SK-N-SH (cell line): ENCODE measurements at regions not wholly inside any gene's neighbourhood (a gene's known extent, or its start where the extent isn't known, plus 50 kb on each side); places are given as distances from the start of the nearest gene placed in this dataset.

Experiments
- CTCF ChIA-PET: fragments of 300-600, 350-600 bp; formaldehyde crosslinking; extraction: SDS; loops from one replicate; lab custom pipeline; 2021; lab: Yijun Ruan, JAX
- POLR2A ChIA-PET: fragments of 350-600 bp; sonication (Branson Sonifier 250); formaldehyde crosslinking; extraction: SDS; loops from one replicate; lab custom pipeline; 2020; ENCODE audit warnings: antibody characterized with exemption, inconsistent platforms; lab: Yijun Ruan, JAX
- DNase-seq: peaks from one replicate; pipeline ENCODE4 v3.0.0; 2012
- H2AFZ ChIP-seq: fragments of 200-600 bp; sonication (generic); 2 replicates; pipeline ENCODE4 v1.8.1; 2016; ENCODE audit warnings: antibody characterized with exemption, mild to moderate bottlenecking, low read depth
- H3F3A ChIP-seq: fragments of 200-600 bp; sonication (generic); replicated peaks from 2 replicates; pipeline ENCODE3; 2016; ENCODE audit warnings: antibody characterized with exemption, mild to moderate bottlenecking; ENCODE audit not compliant: insufficient read depth
- H3K27ac ChIP-seq, 2 experiments: fragments of 200-500 bp in 1 of 2; fragments of 200-600 bp in 1 of 2; sonication (Bioruptor generic) in 1 of 2; sonication (generic), shearing (Covaris generic) in 1 of 2; 2 replicates each; pipeline versions ENCODE4 v1.5.1 to v1.6.1; 2014 to 2016; ENCODE audit warnings: low read depth in 2 of 2, inconsistent platforms in 1 of 2, low read length in 1 of 2, mild to moderate bottlenecking in 1 of 2, mixed read lengths in 1 of 2
- H3K27me3 ChIP-seq: fragments of 200-600 bp; sonication (generic), shearing (Covaris generic); 2 replicates; pipeline ENCODE4 v1.6.1; 2016; ENCODE audit warnings: mixed run types; ENCODE audit not compliant: insufficient read depth
- H3K36me3 ChIP-seq, 2 experiments: fragments of 200-500 bp in 1 of 2; fragments of 200-600 bp in 1 of 2; sonication (Bioruptor generic) in 1 of 2; sonication (generic) in 1 of 2; replicated peaks in 1 of 2; 2 replicates each; pipeline versions ENCODE3 to v1.5.1; 2014 to 2016; ENCODE audit warnings: low read length in 1 of 2, mild to moderate bottlenecking in 1 of 2; ENCODE audit not compliant: insufficient read depth in 2 of 2, control insufficient read depth in 1 of 2
- H3K4me1 ChIP-seq, 2 experiments: fragments of 200-500 bp in 1 of 2; fragments of 200-600 bp in 1 of 2; sonication (Bioruptor generic) in 1 of 2; sonication (generic), shearing (Covaris generic) in 1 of 2; 2 replicates each; pipeline versions ENCODE4 v1.5.1 to v1.6.1; 2014 to 2016; ENCODE audit warnings: low read depth in 1 of 2, low read length in 1 of 2, mixed run types in 1 of 2; ENCODE audit not compliant: insufficient read depth in 2 of 2, control insufficient read depth in 1 of 2
- H3K4me2 ChIP-seq: fragments of 200-600 bp; sonication (generic), shearing (Covaris generic); 2 replicates; pipeline ENCODE4 v1.6.1; 2017; ENCODE audit warnings: mixed run types
- H3K4me3 ChIP-seq, 2 experiments: fragments of 200-500 bp in 1 of 2; fragments of 200-600 bp in 1 of 2; sonication (Bioruptor generic) in 1 of 2; sonication (generic), shearing (Covaris generic) in 1 of 2; 2 replicates each; pipeline versions ENCODE4 v1.5.1 to v1.8.1; 2014 to 2016; ENCODE audit warnings: low read depth in 2 of 2, inconsistent platforms in 1 of 2, low read length in 1 of 2, mild to moderate bottlenecking in 1 of 2, mixed read lengths in 1 of 2, moderate library complexity in 1 of 2
- H3K79me2 ChIP-seq: fragments of 200-600 bp; sonication (generic); 2 replicates; pipeline ENCODE4 v1.8.1; 2017; ENCODE audit warnings: mild to moderate bottlenecking; ENCODE audit not compliant: insufficient read depth
- H3K9ac ChIP-seq: fragments of 200-600 bp; sonication (generic); 2 replicates; pipeline ENCODE4 v1.6.1; 2017; ENCODE audit warnings: mixed run types
- H3K9me2 ChIP-seq: fragments of 200-600 bp; sonication (generic); 2 replicates; pipeline ENCODE4 v1.6.1; 2017; ENCODE audit warnings: mixed run types
- H3K9me3 ChIP-seq: fragments of 200-600 bp; sonication (generic); 2 replicates; pipeline ENCODE4 v1.6.1; 2017; ENCODE audit warnings: mixed run types, mild to moderate bottlenecking, moderate library complexity
- H4K20me1 ChIP-seq: fragments of 200-600 bp; sonication (generic); 2 replicates; pipeline ENCODE4 v1.6.1; 2017; ENCODE audit warnings: mild to moderate bottlenecking, mixed run types; ENCODE audit not compliant: insufficient read depth
- CHD2 ChIP-seq: fragments of 150-350 bp; IDR thresholded peaks from 2 replicates; pipeline ENCODE4 v1.6.1; 2018; ENCODE audit warnings: low read length; ENCODE audit not compliant: partially characterized antibody
- CTCF ChIP-seq: fragments of 200-600 bp; sonication (generic); IDR thresholded peaks from 2 replicates; pipeline ENCODE4 v1.6.1; 2017; ENCODE audit warnings: antibody characterized with exemption, mild to moderate bottlenecking, moderate library complexity
- ELF1 ChIP-seq: IDR thresholded peaks from 2 replicates; pipeline ENCODE4 v1.4.0; 2012
- EZH2phosphoT487 ChIP-seq: fragments of 200-600 bp; sonication (generic); IDR thresholded peaks from 2 replicates; pipeline ENCODE4 v1.6.1; 2017; ENCODE audit warnings: low read depth, mixed run types, mild to moderate bottlenecking, antibody characterized with exemption, moderate library complexity, borderline replicate concordance
- FOXM1 ChIP-seq: IDR thresholded peaks from 2 replicates; pipeline ENCODE4 v1.4.0; 2012; ENCODE audit warnings: low read depth, mild to moderate bottlenecking
- JUND ChIP-seq: IDR thresholded peaks from 2 replicates; pipeline ENCODE4 v1.4.0; 2012
- MEF2A ChIP-seq: IDR thresholded peaks from 2 replicates; pipeline ENCODE4 v1.4.0; 2012; ENCODE audit warnings: low read depth, borderline replicate concordance
- MXI1 ChIP-seq: IDR thresholded peaks from 2 replicates; pipeline ENCODE4 v1.6.1; 2012; ENCODE audit warnings: mild to moderate bottlenecking, low read depth, low read length, improper control_type of control experiment
- POLR2AphosphoS5 ChIP-seq: IDR thresholded peaks from 2 replicates; pipeline ENCODE4 v1.6.1; 2012; ENCODE audit warnings: low read depth, low read length
- RAD21 ChIP-seq: IDR thresholded peaks from 2 replicates; pipeline ENCODE4 v1.6.1; 2012; ENCODE audit warnings: mild to moderate bottlenecking, low read length
- TAF1 ChIP-seq: IDR thresholded peaks from 2 replicates; pipeline ENCODE4 v1.6.1; 2012; ENCODE audit warnings: low read depth, mild to moderate bottlenecking, low read length, moderate library complexity, borderline replicate concordance
- USF1 ChIP-seq: IDR thresholded peaks from 2 replicates; pipeline ENCODE4 v1.4.0; 2012; ENCODE audit warnings: low read depth, borderline replicate concordance
- USF2 ChIP-seq: fragments of 150-350 bp; IDR thresholded peaks from 2 replicates; pipeline ENCODE4 v1.6.1; 2017; ENCODE audit warnings: antibody characterized with exemption, low read length, low read depth, borderline replicate concordance
- YY1 ChIP-seq: IDR thresholded peaks from 2 replicates; pipeline ENCODE4 v1.4.0; 2012; ENCODE audit warnings: low read depth, mild to moderate bottlenecking
- ZBTB33 ChIP-seq: IDR thresholded peaks from 2 replicates; pipeline ENCODE4 v1.4.0; 2012; ENCODE audit warnings: low read depth, borderline replicate concordance
- WGBS: methylation state at CpG from one replicate; pipeline ENCODE4 v1.1.6; 2017; ENCODE audit warnings: low lambda C conversion rate; 5-methylcytosine and 5-hydroxymethylcytosine counted together

GRCh38 chr6:137283940-137284810 lies 65.0 kb upstream of the IFNGR1 start:
- Histone ChIP-seq H3K4me2 (no peak overlapping the region), H3F3A (no peaks in the 10 kb centered on the region), H3K79me2 (no peaks in the 10 kb centered on the region), H3K4me3 (no peak overlapping the region), H3K36me3 (no peaks in the 10 kb centered on the region), H3K4me1 (no peaks in the 10 kb centered on the region), H3K27me3 (no peaks in the 10 kb centered on the region), H4K20me1 (no peaks in the 10 kb centered on the region), H2AFZ (no peak overlapping the region), H3K9me2 (no peaks in the 10 kb centered on the region), H3K9ac (no peak overlapping the region), H3K27ac (no peak overlapping the region), H3K9me3 (no peaks in the 10 kb centered on the region)
- WGBS, result 19% methylated on average over 9 of the region's 9 CpGs
- TF ChIP-seq RAD21 (no peak), CHD2 (no peak), USF2 (no peak), MXI1 (no peak)
- no peak for DNase-seq
- ChIA-PET POLR2A (no interaction called here), CTCF (interaction anchor here (0.8 to 1.8 kb wide), 3 partner anchors 12 to 190 kb away, joined by 4 to 9 read pairs (median 8); no protein-coding TSS in a partner anchor)

- POLR2A ChIA-PET, result no interaction called here
- no peak for TF ChIP-seq MXI1
- TF ChIP-seq CTCF, result no peak
- no peak for TF ChIP-seq EZH2phosphoT487
- TF ChIP-seq RAD21, result no peak
- TF ChIP-seq FOXM1, result no peak
- TF ChIP-seq USF2, result no peak
- TF ChIP-seq ZBTB33, result no peak
- no peak for TF ChIP-seq CHD2
- no peak for TF ChIP-seq USF1
- no peak for TF ChIP-seq YY1
- no peak for TF ChIP-seq TAF1
- TF ChIP-seq MEF2A, result no peak
- no peak for TF ChIP-seq POLR2AphosphoS5
- no peak for TF ChIP-seq JUND
- no peak for TF ChIP-seq ELF1
These were observed 63.9 kb upstream of the IFNGR1 start for GRCh38 chr6:137283080-137283479.

More at GRCh38 chr6:137283080-137283479, 63.9 kb upstream of the IFNGR1 start:
- no peak overlapping the region for H3K4me2 ChIP-seq
- H3F3A ChIP-seq, result no peaks in the 10 kb centered on the region
- H3K9me3 ChIP-seq, result no peaks in the 10 kb centered on the region
- no peak overlapping the region for H3K9ac ChIP-seq
- CTCF ChIA-PET, result interaction anchor here (1.8 kb wide), 1 partner anchor 11 kb away, joined by 9 read pairs; no protein-coding TSS in a partner anchor
- no peaks in the 10 kb centered on the region for H3K27me3 ChIP-seq
- H4K20me1 ChIP-seq, result no peaks in the 10 kb centered on the region
- no peak for DNase-seq
- H3K4me3 ChIP-seq, result no peak overlapping the region
- H3K4me1 ChIP-seq, result no peaks in the 10 kb centered on the region
- H3K27ac ChIP-seq, result no peak overlapping the region
- no peaks in the 10 kb centered on the region for H3K79me2 ChIP-seq
- no peaks in the 10 kb centered on the region for H3K9me2 ChIP-seq
- H3K36me3 ChIP-seq, result no peaks in the 10 kb centered on the region
- H2AFZ ChIP-seq, result no peak overlapping the region
- WGBS, result 8% methylated on average over 2 of the region's 2 CpGs
